Sigmoid colon (tissue), 6 donors: ENCODE measurements at regions not wholly inside any gene's neighbourhood (a gene's known extent, or its start where the extent isn't known, plus 50 kb on each side); places are given as distances from the start of the nearest gene placed in this dataset.

Experiments
- DNase-seq: peaks from one replicate; pipeline ENCODE4 v3.0.0-alpha.2; 2019
- H3K27ac ChIP-seq, 4 donors: fragments of 200-600 bp; sonication (generic); one replicate each; pipeline ENCODE4 v1.5.1; 2016 to 2019; ENCODE audit warnings: mild to moderate bottlenecking in 1 of 4
- H3K27me3 ChIP-seq, 3 donors: fragments of 200-600 bp; sonication (generic); one replicate each; pipeline ENCODE4 v1.5.1; 2019; ENCODE audit warnings: mild to moderate bottlenecking in 1 of 3
- H3K36me3 ChIP-seq, 4 donors: fragments of 200-600 bp; sonication (generic); one replicate each; pipeline ENCODE4 v1.5.1; 2016 to 2019
- H3K4me1 ChIP-seq, 4 donors: fragments of 200-600 bp; sonication (generic); one replicate each; pipeline ENCODE4 v1.5.1; 2017 to 2019
- H3K4me3 ChIP-seq, 4 donors: fragments of 200-600 bp; sonication (generic); one replicate each; pipeline ENCODE4 v1.5.1; 2017 to 2019; ENCODE audit warnings: mild to moderate bottlenecking in 2 of 4, moderate library complexity in 1 of 4
- H3K9me3 ChIP-seq, 4 donors: fragments of 200-600 bp in 3 of 4; sonication (generic) in 3 of 4; one replicate each; pipeline versions ENCODE4 v1.5.1 to v1.6.1; 2013 to 2019
- CTCF ChIP-seq, 4 experiments: fragments of 450-650 bp in 3 of 4; fragments of 200-600 bp in 1 of 4; IDR thresholded peaks; one replicate each; pipeline ENCODE4 v1.5.1; 2016 to 2019; ENCODE audit warnings: antibody characterized with exemption in 4 of 4, mild to moderate bottlenecking in 3 of 4, moderate library complexity in 2 of 4
- EP300 ChIP-seq, 4 donors: sonication (generic); formaldehyde crosslinking; IDR thresholded peaks; one replicate each; pipeline ENCODE4 v1.6.1; 2017; ENCODE audit warnings: antibody characterized with exemption in 4 of 4
- POLR2A ChIP-seq, 2 donors: fragments of 450-650 bp; IDR thresholded peaks; one replicate each; pipeline ENCODE4 v1.6.1; 2016; ENCODE audit warnings: antibody characterized with exemption in 2 of 2, mild to moderate bottlenecking in 2 of 2, moderate library complexity in 2 of 2
- POLR2AphosphoS5 ChIP-seq, 4 donors: sonication (generic); formaldehyde crosslinking; IDR thresholded peaks; one replicate each; pipeline ENCODE4 v1.6.1; 2017; ENCODE audit warnings: antibody characterized with exemption in 4 of 4
- WGBS, 2 donors: extraction: QIAGEN DNeasy Blood & Tissue Kit; methylation state at CpG; one replicate each; pipeline ENCODE4 v1.1.7; 2013; 5-methylcytosine and 5-hydroxymethylcytosine counted together
- intact Hi-C: fragments of 100-400 bp; cut with DNase I; formaldehyde crosslinking; loops from one replicate; pipeline ENCODE4 v1.15.1; 2023
- donor health status: healthy with polysubstance abuse.
- donor health status: healthy.

DNA sequence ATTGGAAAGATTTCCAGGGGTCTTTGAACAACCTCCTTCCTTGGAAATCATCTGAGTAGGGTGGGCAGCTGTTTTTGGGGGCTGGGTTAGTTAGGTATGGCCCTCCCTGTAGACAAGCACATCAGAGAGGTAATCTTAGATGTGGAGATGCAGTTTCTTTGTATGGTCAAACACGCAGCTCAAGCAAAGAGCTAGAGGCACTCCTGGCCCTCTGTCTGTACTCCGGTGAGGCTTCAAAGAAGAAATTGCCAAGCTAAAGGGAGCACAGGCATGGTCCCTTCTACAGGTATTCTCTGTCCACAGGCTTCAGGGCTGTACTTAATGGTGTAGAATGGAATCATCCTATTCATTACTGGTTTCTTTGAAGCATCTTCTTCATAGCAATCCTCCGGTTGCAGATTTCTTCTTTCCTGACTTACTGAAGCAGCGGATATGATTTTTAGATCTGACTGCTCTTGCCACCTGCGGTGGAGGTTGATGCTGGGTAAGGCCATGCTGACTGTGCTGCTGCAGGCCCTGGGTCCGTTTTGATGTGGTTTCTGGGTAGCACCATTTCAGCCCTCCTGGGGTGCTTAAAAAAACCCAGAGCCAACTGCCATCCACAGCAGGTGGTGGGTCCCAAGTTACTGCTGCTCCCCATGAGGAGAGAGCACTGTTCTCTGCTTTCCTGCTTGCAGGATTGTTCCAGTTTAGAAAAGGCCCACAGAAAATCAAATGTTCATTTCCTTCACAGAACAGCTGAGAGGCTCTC, 318.9 kb upstream of the GATB start:
- intact Hi-C loops: no loop called here

GRCh38 chr4:152079079-152079478, 318.3 kb upstream of the GATB start:
- intact Hi-C loops: no loop called here
- WGBS, 2 donors: 86 to 91% methylated on average over 3 of the region's 3 CpGs
- no peak for DNase-seq

More for the DNA sequence above, 318.9 kb upstream of the GATB start:
- H3K4me1 ChIP-seq: no peaks in the 10 kb centered on the region
- 61 to 83% methylated on average over 6 of the region's 6 CpGs for WGBS, 2 donors
- no peaks in the 10 kb centered on the region for H3K36me3 ChIP-seq
- no peak for DNase-seq
- H3K27ac ChIP-seq: no peak overlapping the region
- no peak for TF ChIP-seq CTCF (IDR thresholded peaks at IDR 0.05)
- no peak for TF ChIP-seq POLR2A (IDR thresholded peaks at IDR 0.05)
- H3K9me3 ChIP-seq: no peaks in the 10 kb centered on the region
- H3K4me3 ChIP-seq: no peak overlapping the region
- H3K27me3 ChIP-seq: no peaks in the 10 kb centered on the region

DNA sequence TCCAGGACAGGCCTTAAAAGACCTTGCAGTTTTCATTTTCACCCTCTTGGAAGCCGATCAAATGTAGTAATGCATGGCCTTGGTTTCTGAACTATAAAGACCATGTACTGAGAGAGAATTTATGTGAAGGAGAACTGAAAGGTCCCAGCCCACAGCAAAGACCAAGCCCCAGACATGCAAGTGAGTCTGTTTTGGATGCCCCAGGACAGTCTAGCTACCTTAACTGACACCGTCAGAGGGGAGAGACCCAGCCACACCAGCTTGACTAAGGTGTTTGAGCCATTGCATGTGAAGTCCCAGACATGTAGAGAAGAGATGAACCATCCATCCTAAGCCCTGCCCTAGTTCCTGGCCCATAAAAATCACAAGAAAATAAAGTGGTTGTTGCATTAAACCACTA, 316.8 kb upstream of the GATB start:
- intact Hi-C loops: no loop called here
- TF ChIP-seq POLR2A (IDR thresholded peaks at IDR 0.05): no peak
- no peak for TF ChIP-seq CTCF (IDR thresholded peaks at IDR 0.05)
- TF ChIP-seq EP300 (IDR thresholded peaks at IDR 0.05): no peak
- no peak for TF ChIP-seq POLR2AphosphoS5 (IDR thresholded peaks at IDR 0.05)
- 78 to 95% methylated on average over 2 of the region's 2 CpGs for WGBS, 2 donors
- no peak for DNase-seq
- Histone ChIP-seq H3K36me3 (no peaks in the 10 kb centered on the region), H3K9me3 (no peaks in the 10 kb centered on the region), H3K27ac (no peak overlapping the region), H3K27me3 (no peaks in the 10 kb centered on the region), H3K4me1 (no peaks in the 10 kb centered on the region), H3K4me3 (no peak overlapping the region)

More at GRCh38 chr4:152079079-152079478, 318.3 kb upstream of the GATB start:
- Histone ChIP-seq H3K27me3 (no peaks in the 10 kb centered on the region), H3K9me3 (no peaks in the 10 kb centered on the region), H3K4me3 (no peak overlapping the region), H3K36me3 (no peaks in the 10 kb centered on the region), H3K4me1 (no peaks in the 10 kb centered on the region), H3K27ac (no peak overlapping the region)
- TF ChIP-seq POLR2AphosphoS5 (IDR thresholded peaks at IDR 0.05): no peak
- no peak for TF ChIP-seq CTCF (IDR thresholded peaks at IDR 0.05)
- no peak for TF ChIP-seq POLR2A (IDR thresholded peaks at IDR 0.05)
- no peak for TF ChIP-seq EP300 (IDR thresholded peaks at IDR 0.05)

- Histone ChIP-seq H3K27ac (no peak overlapping the region), H3K9me3 (no peaks in the 10 kb centered on the region), H3K27me3 (no peaks in the 10 kb centered on the region), H3K36me3 (no peaks in the 10 kb centered on the region), H3K4me1 (no peaks in the 10 kb centered on the region), H3K4me3 (no peak overlapping the region)
- TF ChIP-seq POLR2AphosphoS5 (IDR thresholded peaks at IDR 0.05): no peak
- TF ChIP-seq CTCF (IDR thresholded peaks at IDR 0.05): no peak
- TF ChIP-seq EP300 (IDR thresholded peaks at IDR 0.05): no peak
- no peak for TF ChIP-seq POLR2A (IDR thresholded peaks at IDR 0.05)
- no peak for DNase-seq
- intact Hi-C loops: no loop called here
- WGBS, 2 donors: 85 to 89% methylated on average over 8 of the region's 8 CpGs
Observed at GRCh38 chr4:152075253-152075928, 314.6 kb upstream of the GATB start.
